ENCODE measurements at regions not wholly inside any gene's neighbourhood (a gene's known extent, or its start where the extent isn't known, plus 50 kb on each side); places are given as distances from the start of the nearest gene placed in this dataset.
"Not testable (repeated sequence)": the region's sequence is repeated elsewhere in the genome, so short reads cannot be mapped to it uniquely, and the experiment has no call there.

DNA sequence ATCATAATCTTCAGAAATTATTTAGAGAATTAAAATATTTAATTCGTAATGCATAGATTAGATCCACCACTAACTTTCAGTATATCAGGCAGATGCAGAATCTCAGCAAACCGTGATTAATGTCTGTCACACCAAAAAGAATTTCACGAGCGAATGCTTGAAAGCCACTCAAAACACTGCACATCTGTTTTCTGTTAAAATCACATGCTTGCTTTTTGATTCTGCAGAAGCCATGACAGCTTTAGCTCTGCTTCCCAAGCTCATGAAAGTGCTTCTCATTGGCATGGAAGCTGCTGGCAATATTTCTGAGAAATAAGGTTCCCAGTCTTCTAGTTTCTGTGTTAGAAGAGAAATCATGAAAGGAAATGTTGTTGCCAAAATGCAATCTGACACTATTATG is 837.8 kb upstream of the LRRN3 start:
- DNase-seq (ENCODE audit: low read depth, low spot score), result no peak

GRCh38 chr7:110257673-110258072 is 833.3 kb upstream of the LRRN3 start:
- DNase-seq (ENCODE audit: low read depth, low spot score), result no peak

- DNase-seq (ENCODE audit: low read depth, low spot score), result no peak
These were observed 828.7 kb upstream of the LRRN3 start for GRCh38 chr7:110262251-110262650.

DNA sequence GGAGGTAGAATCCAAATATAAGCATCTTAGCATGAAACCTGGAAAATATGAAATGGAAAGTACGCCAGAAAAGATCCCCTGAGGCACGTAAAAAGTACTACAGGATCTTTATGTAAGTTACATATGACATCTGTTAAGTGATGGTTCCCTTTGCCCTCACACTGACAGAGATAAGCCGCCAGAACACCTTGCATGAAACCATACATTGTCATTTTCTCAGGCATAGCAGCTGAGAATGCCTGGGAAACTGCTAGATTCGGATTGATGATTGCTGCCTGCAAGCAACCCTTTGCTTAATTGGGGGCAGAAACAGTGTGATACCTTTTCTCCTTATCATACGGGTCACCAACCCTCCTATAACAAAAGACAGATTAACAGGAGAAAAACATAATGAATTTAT is 826.6 kb upstream of the LRRN3 start:
- DNase-seq (ENCODE audit: low read depth, low spot score), result no peak

DNA sequence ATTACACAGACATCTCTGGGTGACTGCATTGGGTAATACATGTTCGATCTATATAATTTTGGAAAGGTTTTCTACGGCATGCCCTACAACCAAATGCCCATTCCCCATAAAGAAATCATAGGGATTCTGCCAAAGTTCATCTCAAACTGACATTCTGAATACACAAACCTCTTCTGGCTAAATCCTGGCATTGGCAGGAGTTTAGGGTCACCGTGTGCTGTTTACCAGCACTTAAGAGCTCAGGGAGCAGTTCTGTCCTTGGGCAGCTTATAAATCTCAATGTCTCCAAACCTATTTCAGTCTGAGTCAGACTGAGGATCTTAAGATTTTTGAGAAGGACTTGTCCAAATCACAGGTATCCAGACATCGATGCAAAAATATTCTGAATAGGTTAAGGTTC is 809.6 kb upstream of the LRRN3 start:
- DNase-seq (ENCODE audit: low read depth, low spot score), result no peak

DNA sequence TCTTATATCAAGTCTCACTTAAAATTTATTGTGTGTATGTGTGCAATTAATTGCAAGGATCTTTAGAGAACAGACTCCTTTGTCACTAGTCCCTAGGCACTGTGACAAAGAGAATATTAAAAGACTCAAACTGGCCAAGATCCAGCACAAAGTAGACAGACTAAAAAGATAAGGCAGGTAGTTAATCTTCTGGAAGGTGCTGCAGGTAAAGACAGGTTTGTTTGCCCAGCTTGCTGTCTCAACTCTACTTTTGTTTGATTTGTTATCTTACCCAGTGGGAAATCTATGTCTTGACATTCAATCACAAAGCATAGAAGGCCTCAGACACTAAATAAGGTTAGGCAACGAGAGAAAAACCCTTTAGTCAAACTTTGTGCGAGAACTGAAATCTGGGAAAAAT is 807.9 kb upstream of the LRRN3 start:
- DNase-seq (ENCODE audit: low read depth, low spot score), result no peak

DNA sequence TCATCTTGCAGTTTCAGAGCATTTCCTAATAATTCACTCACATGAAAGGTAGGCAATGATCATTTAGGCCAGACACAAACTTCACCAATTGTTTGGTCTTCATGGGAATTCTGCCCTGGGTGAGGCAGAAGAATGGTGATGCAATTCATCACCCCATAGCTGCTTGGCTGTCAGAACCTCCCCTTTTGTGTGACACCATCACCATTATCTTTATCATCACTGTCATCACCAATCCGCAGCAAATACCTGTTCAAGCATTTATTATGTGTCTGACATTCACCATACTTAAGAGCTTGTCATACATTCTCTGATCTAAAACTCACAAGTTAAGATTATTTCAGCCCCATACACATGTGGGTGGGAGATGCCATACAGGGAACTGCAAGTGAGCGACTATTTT is 799.5 kb upstream of the LRRN3 start:
- DNase-seq (ENCODE audit: low read depth, low spot score), result no peak

- DNase-seq (ENCODE audit: low read depth, low spot score), result no peak
These were observed 794.6 kb upstream of the LRRN3 start for GRCh38 chr7:110296321-110296720.

DNA sequence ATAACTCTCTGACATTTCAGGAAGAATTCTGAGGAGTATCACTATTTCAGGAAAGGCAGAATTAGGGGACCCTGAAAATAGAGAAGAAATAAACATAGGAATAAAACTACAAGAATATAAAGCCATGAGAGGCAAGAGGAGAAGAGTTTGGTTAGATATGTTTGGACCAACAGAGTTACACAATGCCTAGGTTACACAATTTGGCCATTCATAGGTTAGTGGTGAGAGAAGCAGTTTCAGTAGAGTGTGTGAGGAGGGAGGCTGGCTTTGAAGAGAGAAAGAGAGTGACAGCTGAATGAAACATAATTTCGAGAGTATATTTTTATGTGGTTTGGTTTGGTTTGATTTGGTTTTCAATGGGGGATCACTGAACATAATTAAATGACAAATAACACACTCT is 783.2 kb upstream of the LRRN3 start:
- DNase-seq (ENCODE audit: low read depth, low spot score), result no peak

GRCh38 chr7:110308791-110309190 is 782.1 kb upstream of the LRRN3 start:
- no peak for DNase-seq (ENCODE audit: low read depth, low spot score)

- no peak for DNase-seq (ENCODE audit: low read depth, low spot score)
These were observed 781.0 kb upstream of the LRRN3 start for GRCh38 chr7:110309941-110310340.

- no peak for DNase-seq (ENCODE audit: low read depth, low spot score)
These were observed 779.4 kb upstream of the LRRN3 start for GRCh38 chr7:110311556-110311955.

DNA sequence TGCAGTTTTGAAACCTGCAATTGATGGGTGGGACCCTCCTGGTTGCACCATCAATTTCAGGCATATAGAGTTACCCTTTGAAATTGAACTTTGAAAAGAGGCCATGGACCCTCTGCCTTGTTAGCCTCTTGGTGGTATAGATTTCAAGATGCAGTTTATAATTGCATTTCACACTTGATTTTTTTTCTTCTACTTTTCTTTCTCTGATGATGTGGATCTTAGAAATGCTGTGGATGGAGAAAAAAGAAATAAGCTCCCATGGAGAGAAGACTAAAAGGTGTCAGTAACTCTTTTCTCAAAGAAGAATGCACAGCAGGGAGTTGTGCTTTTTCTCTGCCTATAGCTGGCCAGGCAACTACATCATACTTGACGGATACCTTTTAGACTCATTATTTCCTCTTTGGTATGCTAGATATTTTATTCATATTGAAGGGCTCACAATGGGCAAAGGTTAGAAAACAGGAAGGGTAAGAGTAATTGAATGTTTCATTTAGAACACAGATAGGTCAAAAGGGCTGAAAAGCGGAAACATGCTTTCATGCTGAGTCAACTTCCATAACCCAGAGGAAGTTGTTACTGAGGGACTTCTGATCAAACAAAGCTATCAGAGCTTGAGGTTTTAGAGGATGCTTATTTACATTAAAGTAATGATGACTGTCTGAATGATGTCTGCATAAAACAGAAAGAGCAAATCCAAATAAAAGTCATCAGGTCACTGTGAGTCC is 773.2 kb upstream of the LRRN3 start:
- peak; percentile 17 for DNase-seq (ENCODE audit: low read depth, low spot score)

GRCh38 chr7:110320285-110320684 is 770.6 kb upstream of the LRRN3 start:
- DNase-seq (ENCODE audit: low read depth, low spot score), result not testable (repeated sequence)

DNA sequence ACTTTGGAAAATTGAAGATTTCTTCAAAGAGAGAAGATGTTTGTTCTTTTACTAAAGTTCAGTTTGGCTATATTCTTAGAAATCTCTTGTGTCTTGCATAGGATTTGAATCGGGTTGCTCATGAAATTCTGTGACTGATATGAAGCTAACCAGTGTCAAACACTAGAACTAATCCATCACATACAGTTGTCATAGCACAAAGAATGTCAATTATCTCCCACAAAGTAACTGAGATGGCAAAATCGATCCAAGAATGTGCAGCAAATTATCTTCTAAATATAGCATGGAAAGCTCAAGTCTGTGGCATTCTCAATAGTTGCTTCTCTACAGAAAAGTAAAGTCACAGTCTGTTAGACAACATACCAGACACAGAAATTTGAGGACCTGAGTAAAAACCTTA is 768.1 kb upstream of the LRRN3 start:
- no peak for DNase-seq (ENCODE audit: low read depth, low spot score)

- no peak for DNase-seq (ENCODE audit: low read depth, low spot score)
These were observed 764.0 kb upstream of the LRRN3 start for GRCh38 chr7:110326966-110327365.

DNA sequence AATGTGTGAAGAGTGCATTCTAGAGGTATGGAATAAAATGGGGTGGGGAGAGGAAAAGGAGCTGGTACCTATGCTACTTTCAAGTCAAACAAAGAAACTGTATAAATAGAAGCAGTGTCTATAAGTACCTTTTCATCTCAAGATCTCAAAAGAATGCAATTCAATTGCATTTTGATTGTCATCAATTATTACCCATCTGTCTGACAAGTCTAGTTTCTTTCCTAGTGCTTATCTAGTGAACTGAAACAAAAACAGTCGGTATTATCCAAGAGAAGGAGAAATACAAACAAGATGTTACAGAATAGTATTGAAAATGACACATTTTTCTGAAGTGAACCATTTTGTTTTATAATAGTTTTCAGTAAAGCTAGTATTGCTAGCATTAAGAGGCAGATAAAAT is 754.5 kb upstream of the LRRN3 start:
- no peak for DNase-seq (ENCODE audit: low read depth, low spot score)

- DNase-seq (ENCODE audit: low read depth, low spot score), result no peak
These were observed 753.3 kb upstream of the LRRN3 start for GRCh38 chr7:110337646-110338045.

DNA sequence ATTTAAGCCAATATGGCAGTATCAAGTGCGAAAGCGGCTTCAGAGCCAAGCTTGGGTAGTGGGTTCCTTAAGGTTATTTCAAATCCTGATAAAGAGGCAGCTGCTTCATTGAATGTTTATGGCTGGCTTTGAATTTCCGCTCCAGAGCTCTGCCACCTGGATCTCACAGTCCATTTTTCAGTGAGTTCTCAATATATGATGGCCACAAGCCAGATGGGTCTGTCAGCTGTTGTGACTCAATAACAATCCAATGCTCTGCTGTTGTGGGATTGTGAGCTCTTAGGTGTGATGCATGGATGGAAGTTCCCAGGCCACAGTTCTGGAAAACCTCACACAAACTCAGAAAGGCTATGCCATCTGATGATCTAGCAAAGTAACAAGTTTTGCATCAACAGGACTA is 743.8 kb upstream of the LRRN3 start:
- DNase-seq (ENCODE audit: low read depth, low spot score), result no peak

DNA sequence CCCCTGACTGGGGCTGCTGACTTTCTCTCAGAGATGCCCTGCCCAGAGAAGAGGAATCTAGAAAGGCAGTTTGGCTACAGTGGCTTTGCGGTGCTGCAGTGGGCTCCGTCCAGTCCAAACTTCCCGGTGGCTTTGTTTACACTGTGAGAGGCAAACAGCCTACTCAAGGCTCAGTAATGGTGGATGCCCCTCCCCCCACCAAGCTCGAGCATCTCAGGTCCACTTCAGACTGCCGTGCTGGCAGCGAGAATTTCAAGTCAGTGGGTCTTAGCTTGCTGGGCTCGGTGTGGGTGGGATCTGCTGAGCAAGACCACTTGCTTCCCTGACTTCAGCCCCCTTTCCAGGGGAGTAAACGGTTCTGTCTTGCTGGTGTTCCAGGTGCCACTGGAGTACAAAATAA is 734.5 kb upstream of the LRRN3 start:
- no peak for DNase-seq (ENCODE audit: low read depth, low spot score)

DNA sequence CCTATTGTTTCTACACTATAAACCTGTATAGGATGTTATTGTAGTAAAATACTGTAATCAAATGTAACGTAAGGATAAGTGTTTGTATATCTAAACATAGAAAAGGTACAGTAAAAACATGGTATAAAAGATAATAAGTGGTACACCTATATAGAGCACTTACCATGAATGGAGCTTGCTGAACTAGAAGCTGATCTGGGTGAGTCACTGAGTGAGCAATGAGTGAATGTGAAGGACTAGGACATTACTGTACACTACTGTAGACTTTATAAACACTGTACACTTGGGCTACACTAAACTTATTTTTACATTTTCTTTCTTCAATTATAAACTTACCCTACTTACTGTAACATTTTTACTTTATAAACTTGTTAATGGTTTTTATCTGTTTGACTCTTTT is 732.9 kb upstream of the LRRN3 start:
- DNase-seq (ENCODE audit: low read depth, low spot score), result no peak

DNA sequence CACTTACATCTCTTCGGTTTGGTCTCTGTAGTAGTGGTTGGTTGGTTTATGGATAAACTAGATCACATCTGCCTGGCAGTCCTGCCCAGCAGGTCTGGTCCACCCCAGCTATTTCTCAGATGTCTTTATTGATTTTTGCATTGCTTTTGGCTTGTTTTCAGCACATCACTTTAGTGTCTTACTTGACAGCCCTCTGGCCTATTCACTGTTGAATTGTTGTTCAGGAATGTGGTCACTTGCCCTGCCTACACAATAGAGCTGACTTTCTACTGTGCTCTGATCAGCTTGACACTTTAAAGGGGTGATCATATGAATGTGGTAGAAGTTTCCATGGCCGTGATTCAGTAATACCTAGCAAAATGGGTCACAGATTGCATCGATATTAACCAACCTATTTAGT is 719.2 kb upstream of the LRRN3 start:
- no peak for DNase-seq (ENCODE audit: low read depth, low spot score)

DNA sequence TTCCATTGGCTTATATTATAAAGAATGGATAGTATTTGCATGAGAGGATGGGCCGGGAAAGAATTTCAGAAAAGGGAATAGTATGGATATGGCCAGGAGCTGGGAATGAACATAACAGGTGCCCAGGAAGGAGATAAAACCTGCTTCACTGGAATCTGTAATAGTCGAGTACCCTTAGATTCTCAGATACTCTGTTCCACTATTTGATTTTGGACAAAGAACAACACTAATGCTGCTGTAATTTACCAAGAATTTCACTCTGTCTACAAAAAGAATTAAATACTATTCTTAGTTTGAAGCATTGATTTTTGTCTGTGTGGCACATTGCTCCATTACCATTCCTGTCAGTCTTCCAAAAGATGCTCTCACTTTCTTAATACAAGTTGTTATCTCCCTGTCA is 718.2 kb upstream of the LRRN3 start:
- DNase-seq (ENCODE audit: low read depth, low spot score), result no peak

DNA sequence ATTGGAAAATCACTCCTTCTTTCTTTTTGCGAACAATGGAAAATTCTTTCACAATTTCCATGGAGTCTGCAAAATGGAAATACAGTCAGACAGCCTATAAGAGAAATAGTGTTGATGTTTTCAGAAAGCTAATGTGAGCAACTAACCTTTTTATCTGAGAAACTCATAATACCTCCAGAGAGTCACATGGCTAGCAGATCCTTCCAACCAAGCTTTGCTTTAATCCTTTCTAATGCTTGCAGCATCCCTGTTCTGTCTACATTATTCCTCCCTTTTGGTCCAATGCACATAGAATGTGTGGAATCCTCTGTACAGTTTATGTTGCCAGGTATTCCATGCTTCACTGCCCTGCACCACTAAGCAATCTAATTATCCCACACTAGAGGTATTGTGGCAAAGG is 717.5 kb upstream of the LRRN3 start:
- DNase-seq (ENCODE audit: low read depth, low spot score), result no peak

Measured in brain pericyte (primary cell).